AG09319 (cell line): ENCODE measurements at regions not wholly inside any gene's neighbourhood (a gene's known extent, or its start where the extent isn't known, plus 50 kb on each side); places are given as distances from the start of the nearest gene placed in this dataset.

Experiments
- DNase-seq: peaks from one replicate; pipeline ENCODE4 v3.0.0-alpha.2; 2010; ENCODE audit warnings: low read depth; ENCODE audit errors: extremely low read depth
- TF ChIP-seq, protein P1 (sequence below): IDR thresholded peaks from 2 replicates; pipeline ENCODE4 v1.5.1; 2011; ENCODE audit warnings: low read depth, mild to moderate bottlenecking, inconsistent platforms, low read length, moderate library complexity

DNA sequence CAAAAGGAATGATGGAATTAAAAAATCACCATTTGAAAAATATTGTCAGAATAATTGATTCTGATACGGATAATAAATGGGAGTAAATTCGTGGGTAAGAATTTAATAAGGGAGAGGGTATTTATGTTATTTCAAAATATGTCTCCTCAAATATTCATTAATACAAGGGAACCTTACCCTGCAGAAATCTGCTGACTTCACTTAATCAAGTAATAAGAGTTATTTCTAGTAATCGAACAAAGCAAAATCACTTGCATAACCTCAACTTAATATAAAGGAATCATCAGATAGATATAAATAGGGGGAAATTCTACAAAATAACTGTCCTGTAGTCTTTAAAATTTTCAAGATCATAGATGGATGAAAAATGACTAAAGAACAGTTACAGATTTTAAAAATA lies 1164.7 kb upstream of the GJE1 start:
- TF ChIP-seq, protein P1, sequence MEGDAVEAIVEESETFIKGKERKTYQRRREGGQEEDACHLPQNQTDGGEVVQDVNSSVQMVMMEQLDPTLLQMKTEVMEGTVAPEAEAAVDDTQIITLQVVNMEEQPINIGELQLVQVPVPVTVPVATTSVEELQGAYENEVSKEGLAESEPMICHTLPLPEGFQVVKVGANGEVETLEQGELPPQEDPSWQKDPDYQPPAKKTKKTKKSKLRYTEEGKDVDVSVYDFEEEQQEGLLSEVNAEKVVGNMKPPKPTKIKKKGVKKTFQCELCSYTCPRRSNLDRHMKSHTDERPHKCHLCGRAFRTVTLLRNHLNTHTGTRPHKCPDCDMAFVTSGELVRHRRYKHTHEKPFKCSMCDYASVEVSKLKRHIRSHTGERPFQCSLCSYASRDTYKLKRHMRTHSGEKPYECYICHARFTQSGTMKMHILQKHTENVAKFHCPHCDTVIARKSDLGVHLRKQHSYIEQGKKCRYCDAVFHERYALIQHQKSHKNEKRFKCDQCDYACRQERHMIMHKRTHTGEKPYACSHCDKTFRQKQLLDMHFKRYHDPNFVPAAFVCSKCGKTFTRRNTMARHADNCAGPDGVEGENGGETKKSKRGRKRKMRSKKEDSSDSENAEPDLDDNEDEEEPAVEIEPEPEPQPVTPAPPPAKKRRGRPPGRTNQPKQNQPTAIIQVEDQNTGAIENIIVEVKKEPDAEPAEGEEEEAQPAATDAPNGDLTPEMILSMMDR, result no peak
- DNase-seq, result no peak

DNA sequence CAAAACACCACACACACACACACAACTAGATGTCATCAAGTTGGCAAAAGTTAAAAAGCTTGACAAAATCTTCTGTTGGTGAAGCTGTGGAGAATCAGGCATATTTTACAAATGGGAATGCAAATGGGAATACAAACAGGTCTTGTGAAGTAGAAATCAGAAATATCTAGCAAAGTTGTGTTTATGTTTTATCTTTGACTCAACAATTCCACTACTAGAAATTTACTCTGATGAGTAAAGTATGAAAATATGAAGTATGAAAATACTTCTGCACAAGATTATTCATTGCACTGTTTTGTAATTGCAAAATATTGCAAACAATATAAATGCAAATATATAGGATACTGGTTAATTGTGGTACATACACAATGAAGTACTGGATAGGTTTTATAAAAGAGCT lies 1166.0 kb upstream of the GJE1 start:
- TF ChIP-seq, protein P1, result no peak
- no peak for DNase-seq

DNA sequence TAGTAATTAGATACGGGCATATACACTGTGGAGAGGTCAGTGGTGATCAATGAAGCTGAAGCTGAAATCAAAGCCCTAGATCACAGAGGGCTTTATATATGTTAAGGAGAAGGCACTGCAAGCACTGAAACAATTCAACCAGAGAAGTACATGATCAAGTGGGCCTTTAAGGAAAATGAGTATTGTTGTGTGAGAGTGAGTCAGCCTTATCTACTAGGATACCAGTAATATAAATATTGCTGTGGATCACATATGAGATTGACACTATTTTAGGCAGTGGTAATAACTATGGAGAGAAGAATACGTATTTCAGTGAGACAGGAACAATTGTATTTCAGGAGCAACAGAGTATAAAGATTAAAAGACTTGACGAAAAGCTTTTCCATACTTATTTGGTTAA lies 1172.2 kb upstream of the GJE1 start:
- TF ChIP-seq, protein P1, result no peak
- DNase-seq, result no peak

DNA sequence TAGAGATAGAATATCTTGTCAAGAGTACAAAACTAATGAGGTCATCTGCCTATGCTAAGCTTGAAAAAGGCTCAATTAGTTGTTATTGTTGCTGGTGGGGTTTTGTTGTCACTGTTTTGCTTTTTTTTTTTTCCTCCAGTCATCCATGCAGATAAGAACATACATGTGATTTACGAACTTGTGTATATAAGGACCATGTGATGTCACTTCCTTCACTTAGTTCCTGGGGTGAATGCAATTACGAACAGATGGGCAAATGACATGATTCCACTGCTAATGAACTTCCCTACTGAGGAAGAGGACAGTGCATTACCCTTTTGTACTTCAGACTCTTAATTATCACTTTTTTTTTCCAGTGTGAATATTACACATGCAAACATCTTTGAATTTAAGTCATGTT lies 1175.3 kb upstream of the GJE1 start:
- TF ChIP-seq, protein P1, result no peak
- no peak for DNase-seq

- DNase-seq, result no peak
- TF ChIP-seq, protein P1, result no peak
Measured at GRCh38 chr6:140956571-140957369, 1176.0 kb upstream of the GJE1 start.

DNA sequence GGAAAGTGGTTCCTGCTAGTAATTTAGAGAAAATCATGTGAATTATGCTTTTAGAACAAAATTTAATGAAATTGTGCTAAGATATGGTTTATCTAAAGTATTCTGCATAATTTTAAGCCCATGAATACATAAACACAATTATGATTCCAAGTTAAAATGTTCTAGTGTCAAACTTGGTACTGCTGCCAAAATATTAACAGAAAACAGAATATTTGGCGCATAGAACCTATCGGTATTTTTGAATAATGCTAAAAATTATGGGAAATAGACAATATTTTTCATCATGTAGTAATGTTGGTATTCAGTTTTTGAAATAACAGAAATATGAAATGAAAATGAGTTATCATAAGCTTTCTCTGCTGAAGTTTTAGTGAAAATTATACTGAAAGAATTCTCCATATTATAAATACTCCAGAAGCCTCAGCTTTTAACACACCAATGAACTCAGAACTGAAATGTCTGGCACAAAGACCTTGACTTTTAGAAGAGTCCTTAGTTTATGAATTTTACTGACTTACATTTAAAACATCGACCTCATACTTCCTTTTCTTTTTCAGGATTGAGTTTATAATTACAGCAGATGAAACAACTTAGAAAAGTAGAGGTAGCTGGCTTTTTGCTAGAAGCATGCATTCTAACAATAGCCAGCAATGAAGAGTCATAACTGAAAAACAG lies 1192.3 kb upstream of the GJE1 start:
- DNase-seq, result no peak
- TF ChIP-seq, protein P1, result no peak

- TF ChIP-seq, protein P1, result no peak
- no peak for DNase-seq
Measured at GRCh38 chr6:140932909-140933308, 1199.8 kb upstream of the GJE1 start.
